H9 (cell line): ENCODE measurements at regions not wholly inside any gene's neighbourhood (a gene's known extent, or its start where the extent isn't known, plus 50 kb on each side); places are given as distances from the start of the nearest gene placed in this dataset.
"Not testable (repeated sequence)": the region's sequence is repeated elsewhere in the genome, so short reads cannot be mapped to it uniquely, and the experiment has no call there.

Experiments used
- DNase-seq: peaks from one replicate; pipeline ENCODE4 v3.0.0-alpha.2; 2017
- H2AFZ ChIP-seq: one replicate; pipeline ENCODE4 v1.6.1; 2013; ENCODE audit warnings: mild to moderate bottlenecking, low read length, control low read depth, moderate library complexity
- H2AK5ac ChIP-seq: 2 replicates; pipeline ENCODE4 v1.6.1; 2013; ENCODE audit warnings: low read length, control low read depth, mixed read lengths; ENCODE audit not compliant: insufficient read length
- H2BK120ac ChIP-seq: one replicate; pipeline ENCODE4 v1.6.1; 2013; ENCODE audit warnings: low read depth, mild to moderate bottlenecking, low read length, control low read depth, inconsistent platforms; ENCODE audit not compliant: poor library complexity, severe bottlenecking
- H2BK12ac ChIP-seq: 2 replicates; pipeline ENCODE4 v1.6.1; 2013; ENCODE audit warnings: low read length, control low read depth, mixed read lengths, low read depth; ENCODE audit not compliant: insufficient read length
- H2BK15ac ChIP-seq: 2 replicates; pipeline ENCODE4 v1.6.1; 2013; ENCODE audit warnings: low read depth, low read length, control low read depth
- H2BK20ac ChIP-seq: one replicate; pipeline ENCODE4 v1.6.1; 2013; ENCODE audit warnings: low read depth, mild to moderate bottlenecking, low read length, control low read depth, inconsistent platforms; ENCODE audit not compliant: poor library complexity, severe bottlenecking
- H2BK5ac ChIP-seq: 2 replicates; pipeline ENCODE4 v1.6.1; 2013; ENCODE audit warnings: low read length, control low read depth, mixed read lengths; ENCODE audit not compliant: insufficient read length
- H3K14ac ChIP-seq: 2 replicates; pipeline ENCODE4 v1.6.1; 2013; ENCODE audit warnings: low read length, control low read depth; ENCODE audit not compliant: insufficient read depth
- H3K18ac ChIP-seq: 2 replicates; pipeline ENCODE4 v1.6.1; 2013; ENCODE audit warnings: low read depth, mild to moderate bottlenecking, mixed read lengths, low read length, control low read depth; ENCODE audit not compliant: insufficient read length
- H3K23ac ChIP-seq: 2 replicates; pipeline ENCODE4 v1.6.1; 2013; ENCODE audit warnings: low read length, control low read depth, mixed read lengths, low read depth; ENCODE audit not compliant: insufficient read length
- H3K23me2 ChIP-seq: 2 replicates; pipeline ENCODE4 v1.6.1; 2013; ENCODE audit warnings: low read depth, mild to moderate bottlenecking, mixed read lengths, low read length, control low read depth; ENCODE audit not compliant: insufficient read length, poor library complexity, severe bottlenecking
- H3K27ac ChIP-seq: 2 replicates; pipeline ENCODE4 v1.5.1; 2013; ENCODE audit warnings: low read length, control low read depth, mixed read lengths, low read depth; ENCODE audit not compliant: insufficient read length
- H3K27me3 ChIP-seq: 2 replicates; pipeline ENCODE4 v1.6.1; 2013; ENCODE audit warnings: low read length, control low read depth, inconsistent platforms; ENCODE audit not compliant: insufficient read depth
- H3K4ac ChIP-seq: 2 replicates; pipeline ENCODE4 v1.6.1; 2013; ENCODE audit warnings: low read depth, mild to moderate bottlenecking, control low read depth, inconsistent platforms, low read length, moderate library complexity
- H3K4me1 ChIP-seq: 2 replicates; pipeline ENCODE4 v1.6.1; 2013; ENCODE audit warnings: low read length, control low read depth, inconsistent platforms; ENCODE audit not compliant: insufficient read depth
- H3K4me2 ChIP-seq: 2 replicates; pipeline ENCODE4 v1.6.1; 2013; ENCODE audit warnings: low read length, control low read depth, mixed read lengths; ENCODE audit not compliant: insufficient read length, insufficient read depth
- H3K56ac ChIP-seq: 2 replicates; pipeline ENCODE4 v1.6.1; 2013; ENCODE audit warnings: low read depth, mild to moderate bottlenecking, mixed read lengths, low read length, control low read depth; ENCODE audit not compliant: insufficient read length
- H3K79me1 ChIP-seq: 2 replicates; pipeline ENCODE4 v1.6.1; 2013; ENCODE audit warnings: low read depth, mild to moderate bottlenecking, moderate library complexity, low read length, control low read depth, inconsistent platforms; ENCODE audit not compliant: insufficient read depth, poor library complexity, severe bottlenecking
- H3K79me2 ChIP-seq: 2 replicates; pipeline ENCODE4 v1.6.1; 2013; ENCODE audit warnings: low read length, control low read depth, inconsistent platforms; ENCODE audit not compliant: insufficient read depth
- H3K9ac ChIP-seq: 2 replicates; pipeline ENCODE4 v1.6.1; 2013; ENCODE audit warnings: low read length, control low read depth, mixed read lengths; ENCODE audit not compliant: insufficient read length; ENCODE audit errors: extremely low read depth
- H3K9me3 ChIP-seq: one replicate; pipeline ENCODE4 v1.6.1; 2013; ENCODE audit warnings: low read depth, low read length, inconsistent platforms; ENCODE audit not compliant: control insufficient read depth
- H3T11ph ChIP-seq: one replicate; pipeline ENCODE4 v1.6.1; 2013; ENCODE audit warnings: mild to moderate bottlenecking, low read length, control low read depth, inconsistent platforms
- H4K20me1 ChIP-seq: one replicate; pipeline ENCODE4 v1.6.1; 2013; ENCODE audit not compliant: control insufficient read depth, insufficient read length, insufficient read depth
- H4K5ac ChIP-seq: 2 replicates; pipeline ENCODE4 v1.6.1; 2013; ENCODE audit warnings: low read depth, mild to moderate bottlenecking, mixed read lengths, low read length, control low read depth; ENCODE audit not compliant: insufficient read length
- H4K8ac ChIP-seq: replicated peaks from 2 replicates; pipeline ENCODE4 v1.6.1; 2013; ENCODE audit warnings: low read length, control low read depth, mixed read lengths, low read depth; ENCODE audit not compliant: insufficient read length
- H4K91ac ChIP-seq: 2 replicates; pipeline ENCODE4 v1.6.1; 2013; ENCODE audit warnings: low read depth, mild to moderate bottlenecking, moderate library complexity, mixed read lengths, low read length, control low read depth; ENCODE audit not compliant: insufficient read length
- H3K27ac Mint-ChIP-seq, 3 experiments: 2 replicates in 2 of 3; 3 replicates in 1 of 3; pipeline ENCODE4 v1.8.0; 2020 to 2021; ENCODE audit warnings: mixed read lengths in 3 of 3, mild to moderate bottlenecking in 1 of 3, moderate library complexity in 1 of 3
- H3K27me3 Mint-ChIP-seq: 2 replicates; pipeline ENCODE4 v1.8.0; 2021; ENCODE audit warnings: low read depth, mild to moderate bottlenecking, moderate library complexity, mixed read lengths
- H3K36me3 Mint-ChIP-seq, 3 experiments: 2 replicates in 2 of 3; 3 replicates in 1 of 3; pipeline ENCODE4 v1.8.0; 2020 to 2021; ENCODE audit warnings: low read depth in 3 of 3, mixed read lengths in 3 of 3; ENCODE audit not compliant: insufficient read depth in 1 of 3
- H3K4me1 Mint-ChIP-seq, 2 experiments: 2 replicates each; pipeline ENCODE4 v1.8.0; 2020; ENCODE audit warnings: mixed read lengths in 2 of 2
- H3K4me3 Mint-ChIP-seq, 2 experiments: 2 replicates in 1 of 2; 3 replicates in 1 of 2; pipeline ENCODE4 v1.8.0; 2020 to 2021; ENCODE audit warnings: mild to moderate bottlenecking in 2 of 2, mixed read lengths in 2 of 2, moderate library complexity in 1 of 2
- H3K9me3 Mint-ChIP-seq, 2 experiments: 2 replicates in 1 of 2; 3 replicates in 1 of 2; pipeline ENCODE4 v1.8.0; 2020; ENCODE audit warnings: mild to moderate bottlenecking in 2 of 2, mixed read lengths in 2 of 2, moderate library complexity in 1 of 2
- WGBS: extraction: QIAGEN DNeasy Blood & Tissue Kit; methylation state at CpG from one replicate; pipeline ENCODE4 v1.1.7; 2013; ENCODE audit warnings: missing lambda C conversion rate, low lambda C conversion rate, mixed read lengths; ENCODE audit not compliant: insufficient read length; ENCODE audit errors: extremely low coverage; 5-methylcytosine and 5-hydroxymethylcytosine counted together
- TF ChIP-seq, protein P1 (sequence below): fragments of 200-600 bp; sonication (generic); conservative IDR thresholded peaks from 3 replicates; pipeline ENCODE4 v1.8.0; 2021; ENCODE audit warnings: antibody characterized with exemption, mild to moderate bottlenecking

DNA sequence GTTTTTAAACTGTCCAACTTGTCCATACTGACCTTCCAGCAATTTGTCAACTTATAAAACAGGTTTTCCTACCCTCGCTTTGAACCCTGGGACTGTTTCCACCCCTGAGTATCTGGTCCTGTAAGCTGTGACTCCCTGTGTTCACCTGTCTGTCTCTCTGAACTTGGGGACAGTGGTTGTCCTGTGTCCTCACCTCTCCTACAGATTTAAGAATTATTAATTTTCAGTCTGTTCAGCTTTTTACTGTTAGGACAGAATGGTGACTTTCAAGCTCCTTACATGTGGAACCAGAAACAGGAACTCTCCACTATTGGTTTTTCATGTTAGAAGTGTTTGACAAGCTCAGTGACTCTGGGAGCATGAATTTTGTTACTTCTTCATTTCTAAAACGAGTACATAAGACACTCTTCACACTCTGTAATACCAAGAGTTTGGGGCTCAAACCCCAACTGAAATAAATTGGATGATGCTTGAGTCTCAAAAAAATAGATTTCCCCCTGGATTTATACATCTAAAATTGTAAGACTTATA lies 713.9 kb downstream of the COL12A1 start:
- no peaks in the 10 kb centered on the region for H3K36me3 Mint-ChIP-seq
- TF ChIP-seq, protein P1, sequence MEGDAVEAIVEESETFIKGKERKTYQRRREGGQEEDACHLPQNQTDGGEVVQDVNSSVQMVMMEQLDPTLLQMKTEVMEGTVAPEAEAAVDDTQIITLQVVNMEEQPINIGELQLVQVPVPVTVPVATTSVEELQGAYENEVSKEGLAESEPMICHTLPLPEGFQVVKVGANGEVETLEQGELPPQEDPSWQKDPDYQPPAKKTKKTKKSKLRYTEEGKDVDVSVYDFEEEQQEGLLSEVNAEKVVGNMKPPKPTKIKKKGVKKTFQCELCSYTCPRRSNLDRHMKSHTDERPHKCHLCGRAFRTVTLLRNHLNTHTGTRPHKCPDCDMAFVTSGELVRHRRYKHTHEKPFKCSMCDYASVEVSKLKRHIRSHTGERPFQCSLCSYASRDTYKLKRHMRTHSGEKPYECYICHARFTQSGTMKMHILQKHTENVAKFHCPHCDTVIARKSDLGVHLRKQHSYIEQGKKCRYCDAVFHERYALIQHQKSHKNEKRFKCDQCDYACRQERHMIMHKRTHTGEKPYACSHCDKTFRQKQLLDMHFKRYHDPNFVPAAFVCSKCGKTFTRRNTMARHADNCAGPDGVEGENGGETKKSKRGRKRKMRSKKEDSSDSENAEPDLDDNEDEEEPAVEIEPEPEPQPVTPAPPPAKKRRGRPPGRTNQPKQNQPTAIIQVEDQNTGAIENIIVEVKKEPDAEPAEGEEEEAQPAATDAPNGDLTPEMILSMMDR = no peak
- no peak overlapping the region for H2BK15ac ChIP-seq
- H3K27me3 Mint-ChIP-seq = no peaks in the 10 kb centered on the region; the same call in 1 of the 2 replicates
- no peak overlapping the region for H3K27ac Mint-ChIP-seq
- no CpG with 5 or more reads among the region's 2 CpGs for WGBS
- no peak overlapping the region for H2AFZ ChIP-seq
- no peak overlapping the region for H4K5ac ChIP-seq
- no peaks in the 10 kb centered on the region for H3K23me2 ChIP-seq
- H3K27me3 ChIP-seq = no peaks in the 10 kb centered on the region
- H3K23ac ChIP-seq = no peak overlapping the region
- no peaks in the 10 kb centered on the region for H4K20me1 ChIP-seq
- no peak overlapping the region for H4K91ac ChIP-seq
- no peak overlapping the region for H2AK5ac ChIP-seq
- H2BK5ac ChIP-seq = no peak overlapping the region
- H3K4me2 ChIP-seq = no peak overlapping the region
- H3K4me1 Mint-ChIP-seq = no peaks in the 10 kb centered on the region
- H3K4ac ChIP-seq = no peak overlapping the region
- H3K18ac ChIP-seq = no peak overlapping the region
- no peak overlapping the region for H3K27ac ChIP-seq
- no peak overlapping the region for H2BK20ac ChIP-seq
- no peak for DNase-seq
- H3K4me1 ChIP-seq = no peaks in the 10 kb centered on the region
- no peaks in the 10 kb centered on the region for H3K9me3 ChIP-seq
- H3K4me3 Mint-ChIP-seq = no peak overlapping the region
- no peak overlapping the region for H4K8ac ChIP-seq
- no peak overlapping the region for H3K14ac ChIP-seq
- H3K9ac ChIP-seq = no peak overlapping the region
- no peaks in the 10 kb centered on the region for H3K79me2 ChIP-seq
- H3K79me1 ChIP-seq = no peaks in the 10 kb centered on the region
- H2BK120ac ChIP-seq = no peak overlapping the region
- H2BK12ac ChIP-seq = no peak overlapping the region
- no peaks in the 10 kb centered on the region for H3K9me3 Mint-ChIP-seq
- H3K56ac ChIP-seq = no peak overlapping the region
- no peak overlapping the region for H3T11ph ChIP-seq

GRCh38 chr6:74488726-74489125 lies 717.1 kb downstream of the COL12A1 start:
- H3K4me2 ChIP-seq, H3K14ac ChIP-seq, H3K4me1 Mint-ChIP-seq, H3K36me3 Mint-ChIP-seq, H3K23me2 ChIP-seq, H3K4ac ChIP-seq, H2AFZ ChIP-seq, H4K5ac ChIP-seq, H2AK5ac ChIP-seq, H2BK12ac ChIP-seq, H4K8ac ChIP-seq, H2BK15ac ChIP-seq, H4K20me1 ChIP-seq, H3K79me2 ChIP-seq, H3K9me3 ChIP-seq, H3K4me3 Mint-ChIP-seq, H3K79me1 ChIP-seq, H3T11ph ChIP-seq, H3K4me1 ChIP-seq, H3K23ac ChIP-seq, H3K9ac ChIP-seq, H3K56ac ChIP-seq, H2BK5ac ChIP-seq, H3K27me3 ChIP-seq, H4K91ac ChIP-seq, DNase-seq, H3K27ac ChIP-seq, H2BK20ac ChIP-seq, H3K18ac ChIP-seq, H2BK120ac ChIP-seq, H3K27ac Mint-ChIP-seq, H3K9me3 Mint-ChIP-seq, H3K27me3 Mint-ChIP-seq: not testable (repeated sequence)
- WGBS = no CpG with 5 or more reads among the region's 13 CpGs
